Subcutaneous abdominal adipose tissue (tissue), 5 donors: ENCODE measurements at regions not wholly inside any gene's neighbourhood (a gene's known extent, or its start where the extent isn't known, plus 50 kb on each side); places are given as distances from the start of the nearest gene placed in this dataset.

ENCODE experiments used
- H3K27ac ChIP-seq: one replicate; pipeline ENCODE4 v1.7.0; 2013; ENCODE audit warnings: low read depth, mild to moderate bottlenecking, inconsistent platforms, low read length, moderate library complexity
- H3K27me3 ChIP-seq, 5 donors: one replicate each; pipeline ENCODE4 v1.7.0; 2013; ENCODE audit warnings: low read length in 5 of 5, inconsistent platforms in 1 of 5; ENCODE audit not compliant: control insufficient read depth in 5 of 5, insufficient read depth in 4 of 5
- H3K36me3 ChIP-seq, 5 donors: one replicate each; pipeline ENCODE4 v1.7.0; 2013; ENCODE audit warnings: low read length in 5 of 5; ENCODE audit not compliant: control insufficient read depth in 5 of 5, insufficient read depth in 5 of 5
- H3K4me1 ChIP-seq, 5 donors: one replicate each; pipeline ENCODE4 v1.7.0; 2013; ENCODE audit warnings: low read length in 5 of 5, mild to moderate bottlenecking in 3 of 5, moderate library complexity in 1 of 5; ENCODE audit not compliant: control insufficient read depth in 5 of 5, insufficient read depth in 5 of 5
- H3K4me3 ChIP-seq, 5 donors: one replicate each; pipeline ENCODE4 v1.7.0; 2013; ENCODE audit warnings: low read length in 5 of 5, low read depth in 1 of 5
- H3K9ac ChIP-seq, 5 donors: one replicate each; pipeline ENCODE4 v1.7.0; 2013; ENCODE audit warnings: low read length in 5 of 5, mild to moderate bottlenecking in 4 of 5, moderate library complexity in 3 of 5
- H3K9me3 ChIP-seq, 5 donors: one replicate each; pipeline ENCODE4 v1.7.0; 2013; ENCODE audit warnings: low read length in 5 of 5; ENCODE audit not compliant: control insufficient read depth in 5 of 5
- donor health status: healthy.
- donor health status: healthy.
- donor health status: healthy.
- donor health status: healthy.
- donor health status: healthy.

DNA sequence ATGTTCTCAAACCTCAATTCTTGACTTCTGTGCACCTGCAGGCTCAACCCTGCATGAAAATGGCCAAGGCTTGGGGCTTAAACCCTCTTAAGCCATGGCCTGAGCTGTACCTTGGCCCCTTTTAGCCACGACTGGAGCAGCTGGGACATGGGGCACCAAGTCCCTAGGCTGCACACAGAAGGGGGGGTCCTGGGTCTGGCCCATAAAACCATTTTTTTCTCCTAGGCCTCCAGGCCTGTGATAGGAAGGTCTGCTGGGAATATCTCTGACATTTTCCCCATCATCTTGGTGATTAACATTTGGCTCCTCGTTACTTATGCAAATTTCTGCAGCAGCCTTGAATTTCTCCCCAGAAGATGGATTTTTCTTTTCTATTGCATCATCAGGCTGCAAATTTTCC is 119.4 kb upstream of the VGLL2 start:
- Histone ChIP-seq H3K9ac (no peak overlapping the region), H3K4me1 (peaks cover 0 to 21% (median 0%) of the 10 kb centered on the region in 5 donors), H3K27me3 (no peaks in the 10 kb centered on the region), H3K9me3 (peaks cover 0 to 6% (median 0%) of the 10 kb centered on the region in 5 donors), H3K4me3 (no peak overlapping the region), H3K36me3 (no peaks in the 10 kb centered on the region), H3K27ac (no peak overlapping the region)

DNA sequence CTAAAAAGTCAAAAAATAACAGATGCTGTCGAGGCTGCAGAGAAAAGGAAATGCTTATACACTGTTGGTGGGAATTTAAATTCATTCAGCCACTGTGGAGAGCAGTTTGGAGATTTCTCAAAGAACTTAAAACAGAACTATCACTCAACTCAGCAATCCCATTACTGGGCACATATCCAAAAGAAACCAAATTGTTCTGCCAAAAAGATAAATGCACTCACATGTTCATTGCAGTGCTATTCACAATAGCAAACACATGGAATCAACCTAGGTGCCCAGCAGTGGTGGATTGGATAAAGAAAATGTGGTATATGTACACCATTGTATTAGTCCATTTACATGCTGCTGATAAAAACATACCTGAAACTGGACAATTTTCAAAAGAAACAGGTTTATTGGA is 116.0 kb upstream of the VGLL2 start:
- Histone ChIP-seq H3K4me3 (no peak overlapping the region), H3K27ac (no peak overlapping the region)

DNA sequence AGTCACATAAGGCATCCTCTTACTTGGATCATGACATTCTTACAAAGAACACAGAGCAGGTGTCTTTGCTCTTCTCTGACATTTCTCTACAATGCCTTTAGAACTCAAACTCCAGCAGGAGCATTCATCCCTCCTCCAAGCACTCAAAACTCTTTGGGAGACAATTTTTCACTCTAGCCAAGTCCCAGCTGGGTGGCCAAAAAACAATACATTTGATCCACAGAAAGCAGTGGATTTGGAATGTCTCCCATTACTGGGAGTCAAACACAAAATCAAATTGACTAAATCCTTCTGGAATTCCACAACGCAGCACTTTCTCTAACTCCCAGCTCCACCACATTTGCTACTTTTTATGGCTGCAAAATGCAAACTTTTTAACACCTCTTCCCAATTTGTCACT is 108.6 kb upstream of the VGLL2 start:
- H3K9ac ChIP-seq = no peak overlapping the region
- H3K27ac ChIP-seq = no peak overlapping the region
- H3K9me3 ChIP-seq = peaks cover 0 to 2% (median 0%) of the 10 kb centered on the region in 5 donors
- H3K4me1 ChIP-seq = no peaks in the 10 kb centered on the region
- no peaks in the 10 kb centered on the region for H3K27me3 ChIP-seq
- no peak overlapping the region for H3K4me3 ChIP-seq
- H3K36me3 ChIP-seq = no peaks in the 10 kb centered on the region

More for the DNA sequence above, 116.0 kb upstream of the VGLL2 start:
- peaks cover 0 to 21% (median 0%) of the 10 kb centered on the region in 5 donors for H3K4me1 ChIP-seq
- peaks cover 0 to 9% (median 0%) of the 10 kb centered on the region in 5 donors for H3K9me3 ChIP-seq
- no peaks in the 10 kb centered on the region for H3K36me3 ChIP-seq
- H3K9ac ChIP-seq = no peak overlapping the region
- no peaks in the 10 kb centered on the region for H3K27me3 ChIP-seq

DNA sequence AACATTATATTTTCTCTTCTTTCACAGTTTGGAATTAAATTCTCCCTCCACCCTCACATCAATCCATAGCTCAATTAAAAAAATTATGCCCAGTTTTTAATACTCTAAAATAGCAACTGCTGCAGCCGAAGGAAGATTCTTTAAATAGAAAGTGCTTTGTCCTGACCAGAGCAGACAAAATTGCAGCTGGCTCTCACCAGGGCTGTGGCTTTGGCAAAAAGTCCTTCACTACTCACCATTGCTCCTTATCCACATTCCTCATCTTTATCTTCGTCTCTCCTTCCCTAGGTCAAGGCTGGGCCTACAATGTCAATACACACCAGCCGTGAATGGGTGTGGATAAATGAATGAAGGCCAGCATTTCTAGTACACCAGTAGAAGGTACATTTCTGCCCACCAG is 107.9 kb upstream of the VGLL2 start:
- Histone ChIP-seq H3K9me3 (no peaks in the 10 kb centered on the region), H3K27me3 (no peaks in the 10 kb centered on the region), H3K4me3 (no peak overlapping the region), H3K27ac (no peak overlapping the region), H3K9ac (no peak overlapping the region), H3K36me3 (no peaks in the 10 kb centered on the region), H3K4me1 (no peaks in the 10 kb centered on the region)

DNA sequence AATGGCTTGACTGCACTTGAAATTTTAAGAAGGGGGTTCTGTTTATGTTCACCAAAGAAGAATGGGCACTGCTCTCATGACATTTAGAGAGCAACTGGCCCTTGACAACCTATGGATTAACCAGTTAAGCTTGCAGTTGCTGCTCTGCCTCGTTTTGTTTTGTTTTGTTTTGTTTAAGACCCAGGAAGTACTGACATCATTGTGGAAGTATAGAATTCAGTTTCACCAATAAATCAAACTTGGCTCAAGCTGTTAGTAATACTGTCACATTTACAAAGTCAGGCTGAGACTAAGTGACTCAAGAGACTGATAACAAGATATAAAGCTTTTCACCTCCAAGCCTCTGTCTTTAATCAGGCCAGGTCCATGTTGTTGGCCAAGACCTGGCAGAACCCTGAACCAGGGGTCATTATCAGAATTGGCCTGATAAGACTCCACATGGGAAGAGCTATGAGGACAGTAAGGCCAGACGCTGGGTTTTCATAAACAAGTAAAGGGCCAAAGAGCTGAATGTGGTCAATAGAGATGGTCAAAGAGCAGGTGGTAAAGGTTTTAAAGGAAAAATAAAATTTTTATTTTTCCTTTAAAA is 99.4 kb upstream of the VGLL2 start:
- Histone ChIP-seq H3K36me3 (no peaks in the 10 kb centered on the region), H3K27ac (no peak overlapping the region), H3K4me1 (peaks cover 0 to 16% (median 14%) of the 10 kb centered on the region in 5 donors), H3K9me3 (no peaks in the 10 kb centered on the region), H3K9ac (no peak overlapping the region), H3K4me3 (no peak overlapping the region), H3K27me3 (no peaks in the 10 kb centered on the region)

DNA sequence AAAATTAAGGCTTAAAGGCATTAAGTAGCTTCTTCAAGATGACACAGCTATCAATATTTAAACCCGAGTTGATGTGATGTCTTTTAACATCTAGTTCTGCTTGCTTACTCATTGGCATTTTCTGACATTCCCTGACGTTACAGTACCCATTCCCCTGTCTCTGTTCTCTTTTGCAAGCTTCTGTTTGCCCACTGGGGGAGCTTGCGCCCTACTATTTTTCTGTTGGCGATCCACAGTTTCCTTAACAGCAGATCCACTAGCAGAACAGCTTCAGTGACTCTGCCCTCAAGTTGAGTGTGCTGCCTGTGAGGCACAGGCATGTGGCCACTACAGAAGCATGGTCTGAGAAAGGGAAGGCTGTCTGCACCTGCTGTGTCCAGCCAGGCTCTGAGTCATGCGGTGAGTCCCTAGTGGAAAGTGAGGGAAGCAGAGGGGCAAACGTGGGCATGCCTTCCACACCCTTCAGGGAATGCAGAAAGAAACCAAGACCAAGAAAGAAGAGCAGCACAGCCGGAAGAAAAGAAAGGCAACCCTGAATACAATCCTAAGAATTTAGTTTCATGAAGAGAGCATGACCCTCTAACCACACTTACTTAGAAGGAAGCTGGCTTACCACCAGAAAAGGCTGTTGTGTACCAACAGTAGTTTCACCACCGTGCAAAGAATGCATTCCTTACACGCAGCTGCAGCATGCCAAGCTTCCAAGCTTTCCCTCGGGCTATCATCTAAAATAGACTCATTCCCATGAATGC is 97.7 kb upstream of the VGLL2 start:
- H3K27me3 ChIP-seq = no peaks in the 10 kb centered on the region
- H3K9ac ChIP-seq = no peak overlapping the region
- peaks cover 0 to 16% (median 14%) of the 10 kb centered on the region in 5 donors for H3K4me1 ChIP-seq
- no peak overlapping the region for H3K27ac ChIP-seq
- peaks cover 0 to 2% (median 0%) of the 10 kb centered on the region in 5 donors for H3K9me3 ChIP-seq
- H3K4me3 ChIP-seq = peak overlapping the region in 1 of 5 donors; percentile 19
- H3K36me3 ChIP-seq = no peaks in the 10 kb centered on the region

DNA sequence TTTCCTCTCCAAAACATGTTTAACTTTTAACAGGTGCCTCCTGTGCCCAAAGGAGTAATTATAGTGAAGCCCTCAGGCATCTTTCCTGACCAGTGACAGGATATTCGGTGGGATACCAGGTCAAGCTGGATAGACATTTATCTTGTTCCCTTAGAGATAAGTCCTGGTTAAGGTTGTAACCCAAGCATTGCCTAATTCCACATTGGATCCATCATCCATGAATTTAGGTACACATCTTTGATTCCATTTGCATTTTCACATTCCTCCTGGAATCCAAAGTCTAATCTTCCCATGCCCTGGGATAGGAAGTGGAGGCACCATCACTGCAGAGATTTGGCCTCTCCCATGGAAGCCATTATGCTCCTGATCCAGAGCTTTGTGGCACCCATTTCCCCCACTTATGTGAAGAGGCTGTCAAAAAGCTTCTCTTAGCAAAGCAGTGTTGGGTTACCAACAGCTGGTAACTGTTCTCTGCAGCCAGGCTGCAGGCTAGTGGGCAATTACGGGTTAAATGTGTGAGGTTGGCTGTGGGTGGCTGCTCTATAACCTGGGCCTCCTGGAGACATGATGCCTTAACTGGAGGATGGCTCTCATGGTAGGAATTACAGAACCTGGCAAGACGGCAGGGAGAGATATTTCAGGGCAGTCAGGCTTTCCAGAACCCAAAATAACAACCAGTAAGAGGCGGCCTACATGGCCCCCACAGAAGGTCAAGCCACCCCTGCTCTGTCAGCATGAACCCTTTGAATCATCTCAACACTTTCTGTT is 96.9 kb upstream of the VGLL2 start:
- H3K36me3 ChIP-seq = no peaks in the 10 kb centered on the region
- H3K9ac ChIP-seq = no peak overlapping the region
- no peaks in the 10 kb centered on the region for H3K27me3 ChIP-seq
- H3K27ac ChIP-seq = no peak overlapping the region
- H3K4me3 ChIP-seq = no peak overlapping the region
- peaks cover 0 to 16% (median 14%) of the 10 kb centered on the region in 5 donors for H3K4me1 ChIP-seq
- H3K9me3 ChIP-seq = peaks cover 0 to 7% (median 0%) of the 10 kb centered on the region in 5 donors

DNA sequence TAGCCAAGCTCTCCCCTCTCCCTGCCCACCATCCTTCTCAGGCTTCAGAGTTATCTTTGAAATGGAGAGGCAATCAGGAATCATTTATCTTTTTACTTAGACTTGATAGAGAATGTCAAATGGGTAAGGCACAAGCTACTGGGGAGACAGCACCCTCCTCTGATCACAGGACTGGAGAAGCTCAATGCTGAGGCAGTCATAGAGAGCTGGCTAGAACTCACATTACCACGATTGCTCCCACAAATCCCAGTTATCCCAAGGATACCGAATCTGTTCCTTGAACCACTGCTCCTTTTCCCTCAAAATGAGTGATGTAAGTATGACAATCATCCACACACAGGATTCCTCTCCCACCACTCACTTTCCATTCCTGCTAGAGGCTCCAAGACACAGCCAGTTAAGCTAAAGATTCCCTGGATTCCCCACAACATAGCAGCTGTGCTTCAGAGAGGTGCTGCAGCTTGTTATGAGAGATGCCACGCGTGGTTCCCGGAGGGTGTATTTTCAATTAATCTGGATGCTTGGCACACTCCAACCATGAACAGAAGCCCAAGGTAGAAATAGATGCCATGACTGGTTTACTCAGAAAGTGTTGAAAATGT is 96.2 kb upstream of the VGLL2 start:
- H3K36me3 ChIP-seq = no peaks in the 10 kb centered on the region
- H3K27ac ChIP-seq = no peak overlapping the region
- H3K27me3 ChIP-seq = no peaks in the 10 kb centered on the region
- no peak overlapping the region for H3K9ac ChIP-seq
- peaks cover 0 to 16% (median 14%) of the 10 kb centered on the region in 5 donors for H3K4me1 ChIP-seq
- H3K9me3 ChIP-seq = peaks cover 0 to 7% (median 0%) of the 10 kb centered on the region in 5 donors
- no peak overlapping the region for H3K4me3 ChIP-seq

DNA sequence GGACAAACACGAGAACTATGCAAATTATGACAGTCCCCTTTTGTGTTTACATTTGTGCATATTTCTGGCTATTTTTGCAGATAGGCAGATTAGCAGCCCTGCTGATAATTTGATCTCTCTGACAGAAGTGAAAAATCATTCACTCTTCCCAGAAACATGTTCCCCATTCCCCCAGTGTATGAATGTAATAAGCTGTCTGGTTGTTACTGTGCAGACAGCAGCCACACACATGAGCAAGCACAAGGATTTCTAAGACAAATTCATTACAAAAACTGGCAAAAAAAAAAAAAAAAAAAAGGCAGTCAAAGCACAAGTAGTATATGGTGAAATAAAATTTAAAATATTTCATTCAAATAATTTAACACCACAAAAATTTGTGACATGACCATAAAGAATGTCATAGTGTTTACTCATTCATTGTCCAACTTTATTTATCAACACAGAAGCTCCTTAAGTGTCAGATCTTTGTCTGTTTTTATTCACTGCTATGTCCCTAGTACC is 95.5 kb upstream of the VGLL2 start:
- peaks cover 0 to 7% (median 0%) of the 10 kb centered on the region in 5 donors for H3K9me3 ChIP-seq
- H3K9ac ChIP-seq = no peak overlapping the region
- no peaks in the 10 kb centered on the region for H3K36me3 ChIP-seq
- H3K4me3 ChIP-seq = no peak overlapping the region
- no peaks in the 10 kb centered on the region for H3K27me3 ChIP-seq
- no peak overlapping the region for H3K27ac ChIP-seq
- peaks cover 0 to 16% (median 14%) of the 10 kb centered on the region in 5 donors for H3K4me1 ChIP-seq
